H9 (cell line): ENCODE measurements at regions not wholly inside any gene's neighbourhood (a gene's known extent, or its start where the extent isn't known, plus 50 kb on each side); places are given as distances from the start of the nearest gene placed in this dataset.

Experiments
- DNase-seq: peaks from one replicate; pipeline ENCODE4 v3.0.0-alpha.2; 2017
- H2AFZ ChIP-seq: one replicate; pipeline ENCODE4 v1.6.1; 2013; ENCODE audit warnings: mild to moderate bottlenecking, low read length, control low read depth, moderate library complexity
- H2AK5ac ChIP-seq: 2 replicates; pipeline ENCODE4 v1.6.1; 2013; ENCODE audit warnings: low read length, control low read depth, mixed read lengths; ENCODE audit not compliant: insufficient read length
- H2BK120ac ChIP-seq: one replicate; pipeline ENCODE4 v1.6.1; 2013; ENCODE audit warnings: low read depth, mild to moderate bottlenecking, low read length, control low read depth, inconsistent platforms; ENCODE audit not compliant: poor library complexity, severe bottlenecking
- H2BK12ac ChIP-seq: 2 replicates; pipeline ENCODE4 v1.6.1; 2013; ENCODE audit warnings: low read length, control low read depth, mixed read lengths, low read depth; ENCODE audit not compliant: insufficient read length
- H2BK15ac ChIP-seq: 2 replicates; pipeline ENCODE4 v1.6.1; 2013; ENCODE audit warnings: low read depth, low read length, control low read depth
- H2BK20ac ChIP-seq: one replicate; pipeline ENCODE4 v1.6.1; 2013; ENCODE audit warnings: low read depth, mild to moderate bottlenecking, low read length, control low read depth, inconsistent platforms; ENCODE audit not compliant: poor library complexity, severe bottlenecking
- H2BK5ac ChIP-seq: 2 replicates; pipeline ENCODE4 v1.6.1; 2013; ENCODE audit warnings: low read length, control low read depth, mixed read lengths; ENCODE audit not compliant: insufficient read length
- H3K14ac ChIP-seq: 2 replicates; pipeline ENCODE4 v1.6.1; 2013; ENCODE audit warnings: low read length, control low read depth; ENCODE audit not compliant: insufficient read depth
- H3K18ac ChIP-seq: 2 replicates; pipeline ENCODE4 v1.6.1; 2013; ENCODE audit warnings: low read depth, mild to moderate bottlenecking, mixed read lengths, low read length, control low read depth; ENCODE audit not compliant: insufficient read length
- H3K23ac ChIP-seq: 2 replicates; pipeline ENCODE4 v1.6.1; 2013; ENCODE audit warnings: low read length, control low read depth, mixed read lengths, low read depth; ENCODE audit not compliant: insufficient read length
- H3K23me2 ChIP-seq: 2 replicates; pipeline ENCODE4 v1.6.1; 2013; ENCODE audit warnings: low read depth, mild to moderate bottlenecking, mixed read lengths, low read length, control low read depth; ENCODE audit not compliant: insufficient read length, poor library complexity, severe bottlenecking
- H3K27ac ChIP-seq: 2 replicates; pipeline ENCODE4 v1.5.1; 2013; ENCODE audit warnings: low read length, control low read depth, mixed read lengths, low read depth; ENCODE audit not compliant: insufficient read length
- H3K27me3 ChIP-seq: 2 replicates; pipeline ENCODE4 v1.6.1; 2013; ENCODE audit warnings: low read length, control low read depth, inconsistent platforms; ENCODE audit not compliant: insufficient read depth
- H3K4ac ChIP-seq: 2 replicates; pipeline ENCODE4 v1.6.1; 2013; ENCODE audit warnings: low read depth, mild to moderate bottlenecking, control low read depth, inconsistent platforms, low read length, moderate library complexity
- H3K4me1 ChIP-seq: 2 replicates; pipeline ENCODE4 v1.6.1; 2013; ENCODE audit warnings: low read length, control low read depth, inconsistent platforms; ENCODE audit not compliant: insufficient read depth
- H3K4me2 ChIP-seq: 2 replicates; pipeline ENCODE4 v1.6.1; 2013; ENCODE audit warnings: low read length, control low read depth, mixed read lengths; ENCODE audit not compliant: insufficient read length, insufficient read depth
- H3K56ac ChIP-seq: 2 replicates; pipeline ENCODE4 v1.6.1; 2013; ENCODE audit warnings: low read depth, mild to moderate bottlenecking, mixed read lengths, low read length, control low read depth; ENCODE audit not compliant: insufficient read length
- H3K79me1 ChIP-seq: 2 replicates; pipeline ENCODE4 v1.6.1; 2013; ENCODE audit warnings: low read depth, mild to moderate bottlenecking, moderate library complexity, low read length, control low read depth, inconsistent platforms; ENCODE audit not compliant: insufficient read depth, poor library complexity, severe bottlenecking
- H3K79me2 ChIP-seq: 2 replicates; pipeline ENCODE4 v1.6.1; 2013; ENCODE audit warnings: low read length, control low read depth, inconsistent platforms; ENCODE audit not compliant: insufficient read depth
- H3K9ac ChIP-seq: 2 replicates; pipeline ENCODE4 v1.6.1; 2013; ENCODE audit warnings: low read length, control low read depth, mixed read lengths; ENCODE audit not compliant: insufficient read length; ENCODE audit errors: extremely low read depth
- H3K9me3 ChIP-seq: one replicate; pipeline ENCODE4 v1.6.1; 2013; ENCODE audit warnings: low read depth, low read length, inconsistent platforms; ENCODE audit not compliant: control insufficient read depth
- H3T11ph ChIP-seq: one replicate; pipeline ENCODE4 v1.6.1; 2013; ENCODE audit warnings: mild to moderate bottlenecking, low read length, control low read depth, inconsistent platforms
- H4K20me1 ChIP-seq: one replicate; pipeline ENCODE4 v1.6.1; 2013; ENCODE audit not compliant: control insufficient read depth, insufficient read length, insufficient read depth
- H4K5ac ChIP-seq: 2 replicates; pipeline ENCODE4 v1.6.1; 2013; ENCODE audit warnings: low read depth, mild to moderate bottlenecking, mixed read lengths, low read length, control low read depth; ENCODE audit not compliant: insufficient read length
- H4K8ac ChIP-seq: replicated peaks from 2 replicates; pipeline ENCODE4 v1.6.1; 2013; ENCODE audit warnings: low read length, control low read depth, mixed read lengths, low read depth; ENCODE audit not compliant: insufficient read length
- H4K91ac ChIP-seq: 2 replicates; pipeline ENCODE4 v1.6.1; 2013; ENCODE audit warnings: low read depth, mild to moderate bottlenecking, moderate library complexity, mixed read lengths, low read length, control low read depth; ENCODE audit not compliant: insufficient read length
- H3K27ac Mint-ChIP-seq, 3 experiments: 2 replicates in 2 of 3; 3 replicates in 1 of 3; pipeline ENCODE4 v1.8.0; 2020 to 2021; ENCODE audit warnings: mixed read lengths in 3 of 3, mild to moderate bottlenecking in 1 of 3, moderate library complexity in 1 of 3
- H3K27me3 Mint-ChIP-seq: 2 replicates; pipeline ENCODE4 v1.8.0; 2021; ENCODE audit warnings: low read depth, mild to moderate bottlenecking, moderate library complexity, mixed read lengths
- H3K36me3 Mint-ChIP-seq, 3 experiments: 2 replicates in 2 of 3; 3 replicates in 1 of 3; pipeline ENCODE4 v1.8.0; 2020 to 2021; ENCODE audit warnings: low read depth in 3 of 3, mixed read lengths in 3 of 3; ENCODE audit not compliant: insufficient read depth in 1 of 3
- H3K4me1 Mint-ChIP-seq, 2 experiments: 2 replicates each; pipeline ENCODE4 v1.8.0; 2020; ENCODE audit warnings: mixed read lengths in 2 of 2
- H3K4me3 Mint-ChIP-seq, 2 experiments: 2 replicates in 1 of 2; 3 replicates in 1 of 2; pipeline ENCODE4 v1.8.0; 2020 to 2021; ENCODE audit warnings: mild to moderate bottlenecking in 2 of 2, mixed read lengths in 2 of 2, moderate library complexity in 1 of 2
- H3K9me3 Mint-ChIP-seq, 2 experiments: 2 replicates in 1 of 2; 3 replicates in 1 of 2; pipeline ENCODE4 v1.8.0; 2020; ENCODE audit warnings: mild to moderate bottlenecking in 2 of 2, mixed read lengths in 2 of 2, moderate library complexity in 1 of 2
- CTCF ChIP-seq: fragments of 200-600 bp; sonication (generic); conservative IDR thresholded peaks from 3 replicates; pipeline ENCODE4 v1.8.0; 2021; ENCODE audit warnings: antibody characterized with exemption, mild to moderate bottlenecking
- WGBS: extraction: QIAGEN DNeasy Blood & Tissue Kit; methylation state at CpG from one replicate; pipeline ENCODE4 v1.1.7; 2013; ENCODE audit warnings: missing lambda C conversion rate, low lambda C conversion rate, mixed read lengths; ENCODE audit not compliant: insufficient read length; ENCODE audit errors: extremely low coverage; 5-methylcytosine and 5-hydroxymethylcytosine counted together

GRCh38 chr3:106326941-106327695, 458.3 kb upstream of the CBLB start:
- peak overlapping the region in 1 of 3 experiments; percentile 20; a peak in 1 of 7 replicates for H3K27ac Mint-ChIP-seq
- Histone ChIP-seq H3K4ac (no peak overlapping the region), H3K27me3 (no peaks in the 10 kb centered on the region), H2BK120ac (no peak overlapping the region), H2BK15ac (no peak overlapping the region), H2BK5ac (no peak overlapping the region), H3K4me1 (no peaks in the 10 kb centered on the region), H4K20me1 (no peaks in the 10 kb centered on the region), H3K9me3 (no peaks in the 10 kb centered on the region), H2AK5ac (no peak overlapping the region), H4K91ac (no peak overlapping the region), H3K79me1 (no peaks in the 10 kb centered on the region), H3K23me2 (no peaks in the 10 kb centered on the region), H3K23ac (no peak overlapping the region), H3K56ac (no peak overlapping the region), H3K27ac (no peak overlapping the region), H3T11ph (no peak overlapping the region), H4K5ac (no peak overlapping the region), H4K8ac (no peak overlapping the region), H2AFZ (no peak overlapping the region), H2BK12ac (no peak overlapping the region), H3K4me2 (no peak overlapping the region), H3K9ac (no peak overlapping the region), H2BK20ac (no peak overlapping the region), H3K18ac (no peak overlapping the region), H3K79me2 (no peaks in the 10 kb centered on the region), H3K14ac (no peak overlapping the region)
- peaks cover 4 to 25% (median 13%) of the 10 kb centered on the region in 3 experiments; a peak in 6 of 7 replicates for H3K36me3 Mint-ChIP-seq
- no peak for TF ChIP-seq CTCF
- no peak for DNase-seq
- peaks cover 21 to 25% of the 10 kb centered on the region in 2 experiments for H3K4me1 Mint-ChIP-seq
- H3K27me3 Mint-ChIP-seq = no peaks in the 10 kb centered on the region
- WGBS = no CpG with 5 or more reads among the region's 4 CpGs
- no peak overlapping the region for H3K4me3 Mint-ChIP-seq
- peaks cover 16 to 21% of the 10 kb centered on the region in 2 experiments; a peak in 4 of 5 replicates for H3K9me3 Mint-ChIP-seq
